GM23338 (cell line): ENCODE measurements at regions not wholly inside any gene's neighbourhood (a gene's known extent, or its start where the extent isn't known, plus 50 kb on each side); places are given as distances from the start of the nearest gene placed in this dataset.

Experiments
- ATAC-seq: fragments of 200-7000 bp; cut with Tn5 transposase; 3 replicates; pipeline ENCODE4 v1.9.1; 2020
- DNase-seq: peaks from one replicate; pipeline ENCODE4 v3.0.0-alpha.2; 2015; ENCODE audit warnings: low spot score
- H2AFZ ChIP-seq: fragments of 200-600 bp; sonication (generic); 2 replicates; pipeline ENCODE4 v1.8.0; 2016; ENCODE audit warnings: antibody characterized with exemption, mild to moderate bottlenecking, moderate library complexity
- H3F3A ChIP-seq: fragments of 200-600 bp; sonication (generic); replicated peaks from 2 replicates; pipeline ENCODE4 v1.8.0; 2017; ENCODE audit warnings: antibody characterized with exemption, mixed run types, low read depth
- H3K27ac ChIP-seq: fragments of 200-600 bp; sonication (generic); 2 replicates; pipeline ENCODE4 v1.6.1; 2016; ENCODE audit warnings: low read depth
- H3K27me3 ChIP-seq: fragments of 200-600 bp; sonication (generic); 2 replicates; pipeline ENCODE4 v1.8.0; 2016; ENCODE audit warnings: mild to moderate bottlenecking, mixed run types, moderate library complexity; ENCODE audit not compliant: insufficient read depth
- H3K36me3 ChIP-seq: fragments of 200-600 bp; sonication (generic); 2 replicates; pipeline ENCODE4 v1.8.0; 2016; ENCODE audit warnings: mild to moderate bottlenecking; ENCODE audit not compliant: insufficient read depth
- H3K4me1 ChIP-seq: fragments of 200-600 bp; sonication (generic); 2 replicates; pipeline ENCODE4 v1.8.0; 2016; ENCODE audit warnings: mild to moderate bottlenecking, moderate library complexity; ENCODE audit not compliant: insufficient read depth
- H3K4me2 ChIP-seq: fragments of 200-600 bp; sonication (generic); 2 replicates; pipeline ENCODE4 v1.7.1; 2017; ENCODE audit warnings: mixed run types
- H3K4me3 ChIP-seq: fragments of 200-600 bp; sonication (generic); 2 replicates; pipeline ENCODE4 v1.6.1; 2016; ENCODE audit warnings: mixed run types
- H3K79me2 ChIP-seq: fragments of 200-600 bp; sonication (generic); replicated peaks from 2 replicates; pipeline ENCODE4 v1.8.0; 2017; ENCODE audit warnings: mild to moderate bottlenecking; ENCODE audit not compliant: insufficient read depth
- H3K9me2 ChIP-seq: fragments of 200-600 bp; sonication (generic); 2 replicates; pipeline ENCODE4 v1.8.0; 2017; ENCODE audit not compliant: insufficient read depth
- H4K20me1 ChIP-seq: fragments of 200-600 bp; sonication (generic); replicated peaks from 2 replicates; pipeline ENCODE4 v1.8.0; 2017; ENCODE audit warnings: mild to moderate bottlenecking; ENCODE audit not compliant: insufficient read depth
- H3K27ac Mint-ChIP-seq: 2 replicates; pipeline ENCODE4 v1.8.0; 2020; ENCODE audit warnings: inconsistent platforms, mild to moderate bottlenecking, moderate library complexity, mixed read lengths
- H3K27me3 Mint-ChIP-seq: 3 replicates; pipeline ENCODE4 v1.8.0; 2022; ENCODE audit warnings: low read depth, mild to moderate bottlenecking, moderate library complexity, mixed read lengths, inconsistent platforms; ENCODE audit not compliant: insufficient read depth, poor library complexity
- H3K36me3 Mint-ChIP-seq: 3 replicates; pipeline ENCODE4 v1.8.0; 2021; ENCODE audit warnings: low read depth, mild to moderate bottlenecking, inconsistent platforms, moderate library complexity, mixed read lengths
- H3K4me1 Mint-ChIP-seq: 3 replicates; pipeline ENCODE4 v1.8.0; 2020; ENCODE audit warnings: mild to moderate bottlenecking, inconsistent platforms, mixed read lengths
- H3K4me3 Mint-ChIP-seq: 3 replicates; pipeline ENCODE4 v1.8.0; 2021; ENCODE audit warnings: moderate library complexity, mild to moderate bottlenecking, inconsistent platforms, mixed read lengths
- H3K9me3 Mint-ChIP-seq: 3 replicates; pipeline ENCODE4 v1.8.0; 2020; ENCODE audit warnings: moderate library complexity, mild to moderate bottlenecking, inconsistent platforms, mixed read lengths
- CREB1 ChIP-seq: fragments of 250-450 bp; sonication (Bioruptor Pico); IDR thresholded peaks from 2 replicates; pipeline ENCODE4 v1.5.0; 2020; ENCODE audit warnings: low read depth, mild to moderate bottlenecking, moderate library complexity
- EZH2 ChIP-seq: fragments of 200-600 bp; sonication (generic); IDR thresholded peaks from one replicate; pipeline ENCODE4 v1.8.0; 2017; ENCODE audit warnings: antibody characterized with exemption, mild to moderate bottlenecking, low read depth; ENCODE audit not compliant: unreplicated experiment
- EZH2phosphoT487 ChIP-seq: fragments of 200-600 bp; sonication (generic); IDR thresholded peaks from one replicate; pipeline ENCODE4 v1.8.1; 2018; ENCODE audit warnings: antibody characterized with exemption; ENCODE audit not compliant: unreplicated experiment
- JUNB ChIP-seq: IDR thresholded peaks from one replicate; pipeline ENCODE4 v1.6.1; 2016; ENCODE audit warnings: antibody characterized with exemption; ENCODE audit not compliant: unreplicated experiment
- POLR2AphosphoS5 ChIP-seq: IDR thresholded peaks from 2 replicates; pipeline ENCODE4 v1.6.1; 2016; ENCODE audit warnings: antibody characterized with exemption, low read depth
- ZNF114 ChIP-seq: fragments of 250-450 bp; sonication (Bioruptor Pico); IDR thresholded peaks from 2 replicates; pipeline ENCODE4 v1.5.0; 2020; ENCODE audit warnings: mild to moderate bottlenecking, moderate library complexity
- ZNF331 ChIP-seq: fragments of 250-450 bp; sonication (Bioruptor Pico); IDR thresholded peaks from 2 replicates; pipeline ENCODE4 v1.5.0; 2020; ENCODE audit warnings: low read depth, mild to moderate bottlenecking, moderate library complexity
- TF ChIP-seq, protein P1 (sequence below): IDR thresholded peaks from one replicate; pipeline ENCODE4 v1.6.1; 2018; ENCODE audit warnings: antibody characterized with exemption; ENCODE audit not compliant: unreplicated experiment
- TF ChIP-seq, protein P2 (sequence below), 2 experiments: fragments of 200-600 bp in 1 of 2; sonication (generic) in 1 of 2; conservative IDR thresholded peaks; 2 replicates each; pipeline versions ENCODE4 v1.5.1 to v1.6.1; 2016 to 2017; ENCODE audit warnings: antibody characterized with exemption in 2 of 2, low read depth in 2 of 2, mild to moderate bottlenecking in 2 of 2, moderate library complexity in 1 of 2
- TF ChIP-seq, protein P3 (sequence below): IDR thresholded peaks from 2 replicates; pipeline ENCODE4 v1.6.1; 2016; ENCODE audit warnings: antibody characterized with exemption

DNA sequence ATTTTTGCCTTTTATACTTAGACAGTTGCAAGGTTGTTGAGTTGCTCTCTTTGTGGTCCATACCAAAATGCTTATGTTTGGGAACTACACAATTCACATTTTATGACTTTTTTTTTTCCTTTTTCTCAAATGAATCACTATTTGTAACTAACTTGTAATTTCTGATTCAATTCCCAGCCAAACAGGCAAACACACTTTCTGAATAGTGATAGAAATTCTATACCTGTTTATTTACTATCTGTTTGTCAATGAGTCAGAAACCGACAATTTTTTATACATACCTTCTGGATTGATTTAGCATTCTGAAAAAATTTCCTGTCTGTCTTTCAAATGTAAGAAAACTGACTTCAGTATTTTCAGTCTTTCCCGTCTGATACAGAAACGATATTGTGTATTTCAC is 69.1 kb downstream of the MBL2 start:
- no peaks in the 10 kb centered on the region for H3F3A ChIP-seq
- H3K27me3 ChIP-seq, result no peaks in the 10 kb centered on the region
- TF ChIP-seq, protein P1, sequence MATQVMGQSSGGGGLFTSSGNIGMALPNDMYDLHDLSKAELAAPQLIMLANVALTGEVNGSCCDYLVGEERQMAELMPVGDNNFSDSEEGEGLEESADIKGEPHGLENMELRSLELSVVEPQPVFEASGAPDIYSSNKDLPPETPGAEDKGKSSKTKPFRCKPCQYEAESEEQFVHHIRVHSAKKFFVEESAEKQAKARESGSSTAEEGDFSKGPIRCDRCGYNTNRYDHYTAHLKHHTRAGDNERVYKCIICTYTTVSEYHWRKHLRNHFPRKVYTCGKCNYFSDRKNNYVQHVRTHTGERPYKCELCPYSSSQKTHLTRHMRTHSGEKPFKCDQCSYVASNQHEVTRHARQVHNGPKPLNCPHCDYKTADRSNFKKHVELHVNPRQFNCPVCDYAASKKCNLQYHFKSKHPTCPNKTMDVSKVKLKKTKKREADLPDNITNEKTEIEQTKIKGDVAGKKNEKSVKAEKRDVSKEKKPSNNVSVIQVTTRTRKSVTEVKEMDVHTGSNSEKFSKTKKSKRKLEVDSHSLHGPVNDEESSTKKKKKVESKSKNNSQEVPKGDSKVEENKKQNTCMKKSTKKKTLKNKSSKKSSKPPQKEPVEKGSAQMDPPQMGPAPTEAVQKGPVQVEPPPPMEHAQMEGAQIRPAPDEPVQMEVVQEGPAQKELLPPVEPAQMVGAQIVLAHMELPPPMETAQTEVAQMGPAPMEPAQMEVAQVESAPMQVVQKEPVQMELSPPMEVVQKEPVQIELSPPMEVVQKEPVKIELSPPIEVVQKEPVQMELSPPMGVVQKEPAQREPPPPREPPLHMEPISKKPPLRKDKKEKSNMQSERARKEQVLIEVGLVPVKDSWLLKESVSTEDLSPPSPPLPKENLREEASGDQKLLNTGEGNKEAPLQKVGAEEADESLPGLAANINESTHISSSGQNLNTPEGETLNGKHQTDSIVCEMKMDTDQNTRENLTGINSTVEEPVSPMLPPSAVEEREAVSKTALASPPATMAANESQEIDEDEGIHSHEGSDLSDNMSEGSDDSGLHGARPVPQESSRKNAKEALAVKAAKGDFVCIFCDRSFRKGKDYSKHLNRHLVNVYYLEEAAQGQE, result no peak
- no peak for TF ChIP-seq POLR2AphosphoS5
- no peak for TF ChIP-seq EZH2phosphoT487
- Mint-ChIP-seq H3K9me3 (no peaks in the 10 kb centered on the region), H3K36me3 (no peaks in the 10 kb centered on the region), H3K4me1 (no peaks in the 10 kb centered on the region), H3K27me3 (no peaks in the 10 kb centered on the region), H3K27ac (no peak overlapping the region), H3K4me3 (no peak overlapping the region)
- H4K20me1 ChIP-seq, result no peaks in the 10 kb centered on the region
- no peaks in the 10 kb centered on the region for H3K4me1 ChIP-seq
- H3K9me2 ChIP-seq, result no peaks in the 10 kb centered on the region
- no peak for DNase-seq
- H3K79me2 ChIP-seq, result no peaks in the 10 kb centered on the region
- no peak for ATAC-seq
- no peak overlapping the region for H3K27ac ChIP-seq
- H2AFZ ChIP-seq, result peak overlapping the region; percentile 11; the same call in 1 of the 2 replicates
- no peak overlapping the region for H3K4me3 ChIP-seq
- H3K4me2 ChIP-seq, result no peak overlapping the region
- no peaks in the 10 kb centered on the region for H3K36me3 ChIP-seq

DNA sequence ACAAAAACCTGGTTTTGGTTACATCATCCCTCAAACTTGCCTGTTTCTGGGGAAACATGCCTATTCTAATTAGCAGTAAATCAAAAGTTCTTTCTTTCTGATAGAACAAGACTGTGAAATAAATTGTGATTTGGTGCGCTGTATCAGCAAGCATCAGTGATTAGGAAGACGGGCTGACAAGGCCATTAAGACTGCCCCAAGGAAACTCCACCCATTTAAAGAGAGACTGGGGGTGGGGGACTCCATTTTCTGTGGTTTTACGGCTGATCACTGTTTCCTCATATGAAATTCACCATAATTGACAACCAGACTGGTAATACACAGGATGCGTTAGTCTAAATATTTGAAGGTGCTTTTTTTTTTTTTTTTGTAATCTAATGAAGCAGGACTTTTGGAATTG is 68.7 kb downstream of the MBL2 start:
- no peaks in the 10 kb centered on the region for H3K4me1 Mint-ChIP-seq
- H3K27me3 ChIP-seq, result no peaks in the 10 kb centered on the region
- TF ChIP-seq JUNB (no peak), POLR2AphosphoS5 (no peak), CREB1 (CRISPR knock-in tag) (no peak), ZNF331 (CRISPR knock-in tag) (no peak), ZNF114 (no peak), EZH2 (no peak)
- TF ChIP-seq, protein P2, sequence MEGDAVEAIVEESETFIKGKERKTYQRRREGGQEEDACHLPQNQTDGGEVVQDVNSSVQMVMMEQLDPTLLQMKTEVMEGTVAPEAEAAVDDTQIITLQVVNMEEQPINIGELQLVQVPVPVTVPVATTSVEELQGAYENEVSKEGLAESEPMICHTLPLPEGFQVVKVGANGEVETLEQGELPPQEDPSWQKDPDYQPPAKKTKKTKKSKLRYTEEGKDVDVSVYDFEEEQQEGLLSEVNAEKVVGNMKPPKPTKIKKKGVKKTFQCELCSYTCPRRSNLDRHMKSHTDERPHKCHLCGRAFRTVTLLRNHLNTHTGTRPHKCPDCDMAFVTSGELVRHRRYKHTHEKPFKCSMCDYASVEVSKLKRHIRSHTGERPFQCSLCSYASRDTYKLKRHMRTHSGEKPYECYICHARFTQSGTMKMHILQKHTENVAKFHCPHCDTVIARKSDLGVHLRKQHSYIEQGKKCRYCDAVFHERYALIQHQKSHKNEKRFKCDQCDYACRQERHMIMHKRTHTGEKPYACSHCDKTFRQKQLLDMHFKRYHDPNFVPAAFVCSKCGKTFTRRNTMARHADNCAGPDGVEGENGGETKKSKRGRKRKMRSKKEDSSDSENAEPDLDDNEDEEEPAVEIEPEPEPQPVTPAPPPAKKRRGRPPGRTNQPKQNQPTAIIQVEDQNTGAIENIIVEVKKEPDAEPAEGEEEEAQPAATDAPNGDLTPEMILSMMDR (conservative IDR thresholded peaks at IDR 0.05; ENCODE audit: low read depth in 2 of 2), result no peak
- TF ChIP-seq, protein P3, sequence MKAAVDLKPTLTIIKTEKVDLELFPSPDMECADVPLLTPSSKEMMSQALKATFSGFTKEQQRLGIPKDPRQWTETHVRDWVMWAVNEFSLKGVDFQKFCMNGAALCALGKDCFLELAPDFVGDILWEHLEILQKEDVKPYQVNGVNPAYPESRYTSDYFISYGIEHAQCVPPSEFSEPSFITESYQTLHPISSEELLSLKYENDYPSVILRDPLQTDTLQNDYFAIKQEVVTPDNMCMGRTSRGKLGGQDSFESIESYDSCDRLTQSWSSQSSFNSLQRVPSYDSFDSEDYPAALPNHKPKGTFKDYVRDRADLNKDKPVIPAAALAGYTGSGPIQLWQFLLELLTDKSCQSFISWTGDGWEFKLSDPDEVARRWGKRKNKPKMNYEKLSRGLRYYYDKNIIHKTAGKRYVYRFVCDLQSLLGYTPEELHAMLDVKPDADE, result no peak
- TF ChIP-seq, protein P1, result no peak

More for the DNA sequence above, 68.7 kb downstream of the MBL2 start:
- H3K4me3 Mint-ChIP-seq, result no peak overlapping the region
- no peaks in the 10 kb centered on the region for H3F3A ChIP-seq
- no peak overlapping the region for H3K27ac Mint-ChIP-seq
- no peak for DNase-seq
- H3K4me1 ChIP-seq, result no peaks in the 10 kb centered on the region
- H3K27ac ChIP-seq, result no peak overlapping the region
- no peak; the same call in 1 of the 3 replicates for ATAC-seq
- no peaks in the 10 kb centered on the region for H3K36me3 ChIP-seq
- H3K36me3 Mint-ChIP-seq, result no peaks in the 10 kb centered on the region
- H3K4me2 ChIP-seq, result no peak overlapping the region
- H3K9me3 Mint-ChIP-seq, result no peaks in the 10 kb centered on the region
- no peaks in the 10 kb centered on the region for H3K79me2 ChIP-seq
- no peak overlapping the region for H3K4me3 ChIP-seq
- no peaks in the 10 kb centered on the region for H3K27me3 Mint-ChIP-seq
- H4K20me1 ChIP-seq, result no peaks in the 10 kb centered on the region
- peak overlapping the region; percentile 11; the same call in 1 of the 2 replicates for H2AFZ ChIP-seq
- no peaks in the 10 kb centered on the region for H3K9me2 ChIP-seq
